ENCODE measurements at regions not wholly inside any gene's neighbourhood (a gene's known extent, or its start where the extent isn't known, plus 50 kb on each side); places are given as distances from the start of the nearest gene placed in this dataset.

- ChIA-PET POLR2A (ENCODE audit: partially characterized antibody) (no interaction called here), CTCF (ENCODE audit: partially characterized antibody) (interaction anchor here (0.9 to 3.5 kb wide), 5 partner anchors 8 to 144 kb away, joined by 3 to 14 read pairs (median 4); no protein-coding TSS in a partner anchor)
- no peak overlapping the region for H3K56ac ChIP-seq (replicated peaks; ENCODE audit: insufficient read length, low read depth, low read length)
- no peak overlapping the region for H4K91ac ChIP-seq (replicated peaks; ENCODE audit: insufficient read length, low read length)
- no peak overlapping the region for H3K4ac ChIP-seq (replicated peaks; ENCODE audit: insufficient read length, low read depth, low read length)
- no peak overlapping the region for H3K4me3 ChIP-seq (ENCODE audit: extremely low read depth in 1 of 4, insufficient read depth in 2 of 4, low read depth in 3 of 4, low read length in 4 of 4)
- DNase-seq (ENCODE audit: low read depth in 1 of 2, low spot score in 2 of 2): no peak
- no peak overlapping the region for H2AFZ ChIP-seq (ENCODE audit: low read length)
- H3K27me3 ChIP-seq (replicated peaks in 1 of 4; ENCODE audit: control insufficient read depth in 3 of 4, extremely low read depth in 1 of 4, insufficient read depth in 3 of 4, low read length in 3 of 4): no peaks in the 10 kb centered on the region
- H2AK5ac ChIP-seq (ENCODE audit: low read depth, low read length): no peak overlapping the region
- H3K9me3 ChIP-seq (ENCODE audit: insufficient read depth in 2 of 2, low read depth in 1 of 2, low read length in 1 of 2): 0 out of 4 replicates have a peak, but pooled peaks cover 0 to 4% of the 10 kb centered on the region in 2 experiments
- H3K36me3 ChIP-seq (ENCODE audit: control insufficient read depth in 2 of 4, insufficient read depth in 4 of 4, low read length in 3 of 4): no peaks in the 10 kb centered on the region
- H4K5ac ChIP-seq (ENCODE audit: insufficient read length, low read depth, low read length): no peak overlapping the region
- H3K9ac ChIP-seq (replicated peaks in 1 of 4; ENCODE audit: extremely low read depth in 1 of 4, low read depth in 3 of 4, low read length in 3 of 4): no peak overlapping the region
- no peaks in the 10 kb centered on the region for H3K23me2 ChIP-seq (ENCODE audit: low read depth, low read length)
- H2BK120ac ChIP-seq (replicated peaks; ENCODE audit: low read depth, low read length): no peak overlapping the region
- FAIRE-seq: no peak
- no peak overlapping the region for H3K23ac ChIP-seq (ENCODE audit: insufficient read length)
- H3K79me1 ChIP-seq (ENCODE audit: low read depth, low read length): no peaks in the 10 kb centered on the region
- H3K4me2 ChIP-seq (ENCODE audit: insufficient read depth in 1 of 2, low read depth in 2 of 2, low read length in 2 of 2): no peak overlapping the region
- H2BK12ac ChIP-seq (ENCODE audit: low read depth, low read length): no peak overlapping the region
- H2BK5ac ChIP-seq (ENCODE audit: low read depth, low read length): no peak overlapping the region
- H4K20me1 ChIP-seq (replicated peaks in 1 of 2; ENCODE audit: control insufficient read depth in 1 of 2, insufficient read depth in 2 of 2, low read length in 2 of 2): no peaks in the 10 kb centered on the region
- H2BK20ac ChIP-seq (ENCODE audit: low read length): no peak overlapping the region
- H3K4me1 ChIP-seq (replicated peaks in 1 of 4; ENCODE audit: control insufficient read depth in 3 of 4, insufficient read depth in 4 of 4, low read length in 3 of 4): no peaks in the 10 kb centered on the region
- H3K27ac ChIP-seq (ENCODE audit: low read depth, low read length): no peak overlapping the region
- 95% methylated on average over 2 of the region's 2 CpGs; no CpG with 5 or more reads in 1 of the 2 experiments for WGBS, 2 experiments (ENCODE audit: extremely low coverage in 1 of 2, insufficient coverage in 1 of 2, insufficient read length in 1 of 2, insufficient replicate concordance in 2 of 2, low coverage in 1 of 2, low lambda C conversion rate in 2 of 2, missing lambda C conversion rate in 1 of 2)
- H3K18ac ChIP-seq (ENCODE audit: extremely low read depth, low read length): no peak overlapping the region
- H4K8ac ChIP-seq (ENCODE audit: extremely low read depth, insufficient read depth, low read length): no peak overlapping the region
- no peaks in the 10 kb centered on the region for H3K79me2 ChIP-seq (ENCODE audit: control insufficient read depth in 1 of 2, insufficient read depth in 2 of 2, low read length in 2 of 2)
- H2BK15ac ChIP-seq (ENCODE audit: low read length): no peak overlapping the region
- no peak overlapping the region for H3K14ac ChIP-seq (ENCODE audit: insufficient read length)
- no peak for TF ChIP-seq SIN3A (conservative IDR thresholded peaks at IDR 0.05 in 1 of 2, IDR thresholded peaks at IDR 0.05 in 1 of 2; ENCODE audit: low read depth in 1 of 2, low read length in 2 of 2)
- no peak for TF ChIP-seq TBP (IDR thresholded peaks at IDR 0.05; ENCODE audit: low read depth, low read length)
- TF ChIP-seq CBX5 (IDR thresholded peaks at IDR 0.05; ENCODE audit: low read depth, low read length): no peak
- TF ChIP-seq GTF2F1 (IDR thresholded peaks at IDR 0.05; ENCODE audit: borderline replicate concordance, low read depth, low read length): no peak
- no peak for TF ChIP-seq ZNF274 (IDR thresholded peaks at IDR 0.05; ENCODE audit: borderline replicate concordance, extremely low read depth, low read length)
- no peak for TF ChIP-seq NANOG (IDR thresholded peaks at IDR 0.05; ENCODE audit: insufficient read depth, low read depth, low read length, poor library complexity, severe bottlenecking)
- no peak for TF ChIP-seq SP1 (IDR thresholded peaks at IDR 0.05; ENCODE audit: low read depth, low read length)
- TF ChIP-seq JUN (IDR thresholded peaks at IDR 0.05; ENCODE audit: low read depth, low read length): no peak
- no peak for TF ChIP-seq CTCF (IDR thresholded peaks at IDR 0.05; ENCODE audit: control extremely low read depth in 1 of 3, insufficient read depth in 1 of 3, low read depth in 1 of 3, low read length in 3 of 3)
- TF ChIP-seq RBBP5 (IDR thresholded peaks at IDR 0.05; ENCODE audit: borderline replicate concordance, low read depth, low read length): no peak
- TF ChIP-seq, protein P1, sequence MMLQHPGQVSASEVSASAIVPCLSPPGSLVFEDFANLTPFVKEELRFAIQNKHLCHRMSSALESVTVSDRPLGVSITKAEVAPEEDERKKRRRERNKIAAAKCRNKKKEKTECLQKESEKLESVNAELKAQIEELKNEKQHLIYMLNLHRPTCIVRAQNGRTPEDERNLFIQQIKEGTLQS (IDR thresholded peaks at IDR 0.05; ENCODE audit: insufficient read depth, low read depth, low read length): no peak
These were observed 118.2 kb upstream of the RIPOR2 start for GRCh38 chr6:25053875-25054371.

All from H1 (cell line).